ENCODE measurements at regions not wholly inside any gene's neighbourhood (a gene's known extent, or its start where the extent isn't known, plus 50 kb on each side); places are given as distances from the start of the nearest gene placed in this dataset.

GRCh38 chr2:215626812-215627281 lies 191.0 kb upstream of the FN1 start:
- H3K36me3 ChIP-seq (ENCODE audit: control insufficient read depth, insufficient read depth, low read length), result no peaks in the 10 kb centered on the region
- BruUV-seq (replicated peaks), result no TSS peak
- TF ChIP-seq TCF7L2 (IDR thresholded peaks at IDR 0.05; ENCODE audit: low read depth, low read length) (no peak), CTCF (IDR thresholded peaks at IDR 0.05) (no peak), POLR2AphosphoS5 (IDR thresholded peaks at IDR 0.05; ENCODE audit: low read depth, low read length) (no peak), REST (IDR thresholded peaks at IDR 0.05; ENCODE audit: insufficient read depth in 1 of 2, low read depth in 2 of 2, low read length in 1 of 2) (no peak), SIN3A (IDR thresholded peaks at IDR 0.05; ENCODE audit: borderline replicate concordance, insufficient read depth, low read depth, low read length) (no peak)
- H3K27ac ChIP-seq (ENCODE audit: low read length), result no peak overlapping the region
- ChIA-PET POLR2A (no interaction called here), CTCF (interaction anchor here (0.7 kb wide), 1 partner anchor 102 kb away, joined by 3 read pairs; no protein-coding TSS in a partner anchor)
- H3K27me3 ChIP-seq (ENCODE audit: control insufficient read depth, insufficient read depth, low read length), result no peaks in the 10 kb centered on the region
- in situ Hi-C loops (cut with HindIII; ENCODE audit: low pct_unique_long_range_greater_than_20kb, low sequenced_read_pairs), result no loop called here
- intact Hi-C loops (cut with micrococcal nuclease; ENCODE audit: unreplicated experiment), result no loop called here
- ATAC-seq (no peak), DNase-seq (ENCODE audit: low read depth, low spot score) (no peak)
- no peak overlapping the region for H3K4me3 ChIP-seq (ENCODE audit: low read depth in 2 of 2, low read length in 2 of 2)
- H3K9me3 ChIP-seq (ENCODE audit: control insufficient read depth, insufficient read depth, low read depth, low read length), result no peaks in the 10 kb centered on the region
- H3K4me1 ChIP-seq (ENCODE audit: control insufficient read depth, insufficient read depth, low read length), result no peaks in the 10 kb centered on the region

- in situ Hi-C loops (cut with HindIII; ENCODE audit: low pct_unique_long_range_greater_than_20kb, low sequenced_read_pairs), result no loop called here
- ATAC-seq, result no peak
- Histone ChIP-seq H3K27me3 (ENCODE audit: control insufficient read depth, insufficient read depth, low read length) (no peaks in the 10 kb centered on the region), H3K36me3 (ENCODE audit: control insufficient read depth, insufficient read depth, low read length) (no peaks in the 10 kb centered on the region), H3K4me3 (ENCODE audit: low read depth in 2 of 2, low read length in 2 of 2) (no peak overlapping the region), H3K4me1 (ENCODE audit: control insufficient read depth, insufficient read depth, low read length) (no peaks in the 10 kb centered on the region), H3K9me3 (ENCODE audit: control insufficient read depth, insufficient read depth, low read depth, low read length) (no peaks in the 10 kb centered on the region), H3K27ac (ENCODE audit: low read length) (no peak overlapping the region)
- BruUV-seq (replicated peaks), result no TSS peak
- DNase-seq (ENCODE audit: low read depth, low spot score), result no peak
- TF ChIP-seq POLR2AphosphoS5 (IDR thresholded peaks at IDR 0.05; ENCODE audit: low read depth, low read length) (no peak), REST (IDR thresholded peaks at IDR 0.05; ENCODE audit: insufficient read depth in 1 of 2, low read depth in 2 of 2, low read length in 1 of 2) (no peak), CTCF (IDR thresholded peaks at IDR 0.05) (no peak), SIN3A (IDR thresholded peaks at IDR 0.05; ENCODE audit: borderline replicate concordance, insufficient read depth, low read depth, low read length) (no peak)
- intact Hi-C loops (cut with micrococcal nuclease; ENCODE audit: unreplicated experiment), result no loop called here
- ChIA-PET CTCF (no interaction called here), POLR2A (no interaction called here)
Measured at GRCh38 chr2:215626063-215626462, 190.2 kb upstream of the FN1 start.
